ENCODE measurements at regions not wholly inside any gene's neighbourhood (a gene's known extent, or its start where the extent isn't known, plus 50 kb on each side); places are given as distances from the start of the nearest gene placed in this dataset.

DNA sequence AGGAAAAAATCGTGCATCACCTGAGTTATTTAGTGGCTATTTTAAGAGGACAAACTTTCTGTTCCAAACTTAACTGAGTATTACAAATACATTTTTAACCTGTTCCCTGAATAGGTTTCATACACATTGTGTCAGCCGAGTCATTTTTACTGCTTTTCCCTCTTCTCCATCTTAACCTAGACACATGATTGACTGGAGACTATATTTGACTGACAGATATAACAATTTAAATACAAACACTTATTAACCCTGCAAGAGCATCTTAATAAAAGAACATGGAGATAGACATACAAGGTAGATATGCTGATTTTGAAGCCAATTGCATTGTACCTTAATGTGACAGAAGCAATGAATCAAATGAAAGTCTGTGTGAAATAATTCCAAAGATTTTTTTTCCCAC, 810.5 kb upstream of the ARPP21 start:
- Histone ChIP-seq H3K4me1 (no peaks in the 10 kb centered on the region), H3K36me3 (no peaks in the 10 kb centered on the region), H3K27me3 (no peaks in the 10 kb centered on the region), H3K4me3 (no peak overlapping the region), H3K27ac (no peak overlapping the region), H3K9me3 (peaks cover 0 to 4% (median 0%) of the 10 kb centered on the region in 3 donors)
- DNase-seq: no peak
- intact Hi-C loops (cut with DNase I; ENCODE audit: low total_unique reads): no loop called here
- TF ChIP-seq CTCF (IDR thresholded peaks at IDR 0.05): no peak

DNA sequence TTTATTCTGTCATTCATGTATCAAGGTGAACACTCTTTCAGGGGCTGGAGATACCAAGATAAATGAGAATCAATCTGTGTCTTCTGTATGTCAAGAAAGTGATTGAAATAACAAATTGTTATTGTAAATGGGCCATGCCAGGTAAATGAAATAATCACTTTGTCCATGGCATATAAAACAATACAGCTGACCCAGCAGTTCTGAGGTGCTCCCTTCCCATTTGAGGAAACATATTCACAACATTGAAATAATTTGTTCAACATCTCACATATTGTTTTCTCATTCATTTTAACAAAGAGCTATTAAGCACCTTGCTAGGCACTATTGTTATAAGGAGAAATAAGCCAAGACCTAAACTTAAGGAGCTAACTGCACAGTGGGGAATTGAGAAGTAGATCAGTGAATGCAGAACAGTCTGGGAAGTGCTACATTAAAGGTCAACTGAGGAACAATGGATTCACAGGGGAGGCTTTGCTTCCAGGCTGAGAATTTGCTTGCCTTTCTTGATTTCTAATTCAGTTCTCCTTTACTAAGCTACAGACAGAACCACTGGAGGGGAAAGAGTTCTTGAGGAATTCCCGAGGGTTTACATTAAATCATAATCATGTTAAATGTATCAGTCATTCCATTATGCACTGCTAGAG, 806.3 kb upstream of the ARPP21 start:
- Histone ChIP-seq H3K4me3 (no peak overlapping the region), H3K27me3 (no peaks in the 10 kb centered on the region), H3K36me3 (no peaks in the 10 kb centered on the region), H3K27ac (no peak overlapping the region), H3K4me1 (no peaks in the 10 kb centered on the region), H3K9me3 (no peaks in the 10 kb centered on the region)
- intact Hi-C loops (cut with DNase I; ENCODE audit: low total_unique reads): no loop called here
- DNase-seq: no peak
- no peak for TF ChIP-seq CTCF (IDR thresholded peaks at IDR 0.05)

DNA sequence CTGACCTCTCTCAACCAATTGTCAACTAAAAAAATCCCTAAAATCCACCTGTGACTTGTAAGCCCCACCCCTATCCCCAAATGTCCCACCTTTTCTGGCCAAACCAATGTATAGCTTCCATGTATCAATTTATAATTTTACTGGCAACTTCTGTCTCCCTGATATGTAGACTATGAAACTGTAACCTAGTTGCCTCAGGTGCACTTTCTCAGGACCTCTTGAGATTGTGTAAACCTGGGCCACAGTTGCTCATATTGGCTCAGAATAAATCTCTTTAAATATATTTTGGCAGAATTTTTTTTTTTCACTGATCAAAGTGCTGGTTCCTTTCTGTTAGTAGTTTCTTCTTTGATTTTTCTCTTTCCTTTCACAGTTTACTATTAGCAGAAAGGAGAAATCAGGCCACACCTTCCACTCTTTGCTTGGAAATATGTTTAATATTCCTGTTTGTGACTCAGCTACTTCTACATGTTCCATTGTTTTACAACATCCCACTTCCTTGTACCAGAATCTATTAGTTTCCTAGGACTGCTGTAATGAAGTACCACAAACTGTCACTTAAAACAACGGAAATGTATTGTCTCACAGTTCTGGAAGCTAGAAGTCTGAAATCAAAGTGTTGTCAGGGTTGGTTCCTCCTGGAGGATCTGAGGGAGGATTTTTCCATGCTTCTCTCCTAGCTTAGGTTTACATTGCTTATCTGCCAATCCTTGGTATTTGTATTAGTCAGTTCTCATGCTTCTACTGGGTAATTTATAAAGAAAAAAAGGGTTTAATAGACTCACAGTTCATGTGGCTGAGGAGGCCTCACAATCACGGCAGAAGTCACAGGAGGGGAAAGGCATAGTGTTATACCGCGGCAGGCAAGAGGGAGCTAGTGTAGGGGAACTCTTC, 801.2 kb upstream of the ARPP21 start:
- no peaks in the 10 kb centered on the region for H3K9me3 ChIP-seq
- H3K36me3 ChIP-seq: no peaks in the 10 kb centered on the region
- H3K27me3 ChIP-seq: no peaks in the 10 kb centered on the region
- no peak overlapping the region for H3K4me3 ChIP-seq
- no peak for DNase-seq
- no peak for TF ChIP-seq CTCF (IDR thresholded peaks at IDR 0.05)
- intact Hi-C loops (cut with DNase I; ENCODE audit: low total_unique reads): no loop called here
- H3K27ac ChIP-seq: no peak overlapping the region
- no peaks in the 10 kb centered on the region for H3K4me1 ChIP-seq

DNA sequence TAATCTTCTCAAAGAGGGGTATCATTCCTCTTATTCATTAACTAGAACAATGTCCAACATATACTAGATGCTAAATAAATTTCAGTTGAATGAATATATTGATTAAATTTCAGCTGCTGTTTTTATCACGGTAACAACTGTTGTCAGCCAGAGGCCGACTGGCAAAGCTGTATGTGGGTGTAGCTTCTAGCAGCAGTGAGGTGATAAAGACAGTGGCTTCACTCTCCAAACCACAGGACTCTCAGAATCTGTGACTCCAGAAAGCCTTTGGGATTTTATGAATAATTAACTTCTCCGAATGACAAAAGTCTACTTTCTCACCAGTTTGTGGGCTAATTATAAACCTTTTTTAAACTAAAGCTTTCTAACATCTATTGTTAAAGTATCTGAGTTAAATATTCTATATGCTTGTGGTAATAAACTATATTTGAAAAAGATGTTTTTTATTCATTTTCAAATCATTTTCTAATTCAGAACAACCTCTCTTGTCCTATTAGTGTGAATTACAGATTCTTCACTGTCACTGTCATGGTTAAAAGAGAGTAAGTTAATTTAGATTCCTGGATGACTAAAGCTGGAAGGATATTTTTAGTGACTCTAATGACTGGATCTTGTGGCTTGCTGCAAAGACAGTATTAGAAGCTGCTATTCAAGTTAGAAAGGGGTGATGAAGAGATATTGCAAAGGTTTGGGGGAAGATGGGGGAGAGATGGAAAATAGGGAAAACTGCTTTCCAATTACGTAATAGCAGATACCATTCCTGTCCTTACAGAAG, 796.4 kb upstream of the ARPP21 start:
- no peaks in the 10 kb centered on the region for H3K9me3 ChIP-seq
- no peaks in the 10 kb centered on the region for H3K36me3 ChIP-seq
- H3K27ac ChIP-seq: no peak overlapping the region
- no peaks in the 10 kb centered on the region for H3K27me3 ChIP-seq
- no peak for TF ChIP-seq CTCF (IDR thresholded peaks at IDR 0.05)
- H3K4me1 ChIP-seq: no peaks in the 10 kb centered on the region
- DNase-seq: no peak
- intact Hi-C loops (cut with DNase I; ENCODE audit: low total_unique reads): no loop called here
- H3K4me3 ChIP-seq: no peak overlapping the region

- Histone ChIP-seq H3K36me3 (no peaks in the 10 kb centered on the region), H3K27me3 (no peaks in the 10 kb centered on the region), H3K27ac (no peak overlapping the region), H3K4me3 (no peak overlapping the region), H3K4me1 (no peaks in the 10 kb centered on the region), H3K9me3 (no peaks in the 10 kb centered on the region)
- no peak for TF ChIP-seq CTCF (IDR thresholded peaks at IDR 0.05)
- intact Hi-C loops (cut with DNase I; ENCODE audit: low total_unique reads): no loop called here
- no peak for DNase-seq
Measured at GRCh38 chr3:34844323-34844620, 795.1 kb upstream of the ARPP21 start.
